Type B pancreatic cell (in vitro differentiated cells): ENCODE measurements at regions not wholly inside any gene's neighbourhood (a gene's known extent, or its start where the extent isn't known, plus 50 kb on each side); places are given as distances from the start of the nearest gene placed in this dataset.

Experiments
- DNase-seq: peaks from one replicate; pipeline ENCODE4 v3.0.0; 2021; ENCODE audit warnings: mixed read lengths; ENCODE audit not compliant: unreplicated experiment; ENCODE audit errors: extremely low spot score
- H3K27ac Mint-ChIP-seq: 2 replicates; pipeline ENCODE4 v1.8.0; 2021; ENCODE audit warnings: mild to moderate bottlenecking, mixed read lengths
- H3K27me3 Mint-ChIP-seq: 2 replicates; pipeline ENCODE4 v1.8.0; 2021; ENCODE audit warnings: mixed read lengths
- H3K36me3 Mint-ChIP-seq: 2 replicates; pipeline ENCODE4 v1.8.0; 2021; ENCODE audit warnings: mixed read lengths
- H3K4me1 Mint-ChIP-seq: one replicate; pipeline ENCODE4 v1.8.0; 2021; ENCODE audit warnings: mixed read lengths; ENCODE audit not compliant: unreplicated experiment
- H3K4me3 Mint-ChIP-seq: 2 replicates; pipeline ENCODE4 v1.8.0; 2021; ENCODE audit warnings: mild to moderate bottlenecking, mixed read lengths
- H3K9me3 Mint-ChIP-seq: 2 replicates; pipeline ENCODE4 v1.8.0; 2021; ENCODE audit warnings: mixed read lengths
- CTCF ChIP-seq: fragments of 200-600 bp; sonication (generic); conservative IDR thresholded peaks from 2 replicates; pipeline ENCODE4 v1.5.0; 2021; ENCODE audit warnings: antibody characterized with exemption, mild to moderate bottlenecking

- no peak for DNase-seq
- no peak overlapping the region for H3K27ac Mint-ChIP-seq
Measured at GRCh38 chr3:101155825-101156224, 162.6 kb upstream of the ABI3BP start.

GRCh38 chr3:101154401-101154800 lies 161.2 kb upstream of the ABI3BP start:
- Mint-ChIP-seq H3K27me3 (no peaks in the 10 kb centered on the region), H3K4me3 (no peak overlapping the region), H3K36me3 (no peaks in the 10 kb centered on the region), H3K27ac (no peak overlapping the region), H3K9me3 (no peaks in the 10 kb centered on the region), H3K4me1 (no peaks in the 10 kb centered on the region)
- no peak for DNase-seq
- TF ChIP-seq CTCF, result no peak

More at GRCh38 chr3:101155825-101156224, 162.6 kb upstream of the ABI3BP start:
- TF ChIP-seq CTCF, result no peak
- no peaks in the 10 kb centered on the region for H3K27me3 Mint-ChIP-seq
- H3K4me3 Mint-ChIP-seq, result no peak overlapping the region
- H3K9me3 Mint-ChIP-seq, result no peaks in the 10 kb centered on the region
- no peaks in the 10 kb centered on the region for H3K36me3 Mint-ChIP-seq
- H3K4me1 Mint-ChIP-seq, result no peaks in the 10 kb centered on the region

- no peak for TF ChIP-seq CTCF
- H3K4me1 Mint-ChIP-seq, result no peaks in the 10 kb centered on the region
- H3K9me3 Mint-ChIP-seq, result no peaks in the 10 kb centered on the region
- H3K27ac Mint-ChIP-seq, result no peak overlapping the region
- H3K27me3 Mint-ChIP-seq, result no peaks in the 10 kb centered on the region
- no peak for DNase-seq
- no peak overlapping the region for H3K4me3 Mint-ChIP-seq
- H3K36me3 Mint-ChIP-seq, result no peaks in the 10 kb centered on the region
Measured at GRCh38 chr3:101151286-101151913, 158.2 kb upstream of the ABI3BP start.

- Mint-ChIP-seq H3K4me3 (no peak overlapping the region), H3K27ac (no peak overlapping the region)
Measured at GRCh38 chr3:101150504-101150903, 157.3 kb upstream of the ABI3BP start.

GRCh38 chr3:101149707-101150106 lies 156.5 kb upstream of the ABI3BP start:
- no peak for TF ChIP-seq CTCF
- no peak for DNase-seq
- no peak overlapping the region for H3K4me3 Mint-ChIP-seq
- H3K4me1 Mint-ChIP-seq, result no peaks in the 10 kb centered on the region
- H3K27me3 Mint-ChIP-seq, result no peaks in the 10 kb centered on the region
- no peaks in the 10 kb centered on the region for H3K9me3 Mint-ChIP-seq
- no peak overlapping the region for H3K27ac Mint-ChIP-seq
- no peaks in the 10 kb centered on the region for H3K36me3 Mint-ChIP-seq

More at GRCh38 chr3:101150504-101150903, 157.3 kb upstream of the ABI3BP start:
- Mint-ChIP-seq H3K4me1 (no peaks in the 10 kb centered on the region), H3K27me3 (no peaks in the 10 kb centered on the region), H3K36me3 (no peaks in the 10 kb centered on the region), H3K9me3 (no peaks in the 10 kb centered on the region)
- no peak for TF ChIP-seq CTCF
- no peak for DNase-seq

GRCh38 chr3:101149251-101149650 lies 156.0 kb upstream of the ABI3BP start:
- no peaks in the 10 kb centered on the region for H3K36me3 Mint-ChIP-seq
- no peak for DNase-seq
- TF ChIP-seq CTCF, result no peak
- no peaks in the 10 kb centered on the region for H3K9me3 Mint-ChIP-seq
- no peak overlapping the region for H3K27ac Mint-ChIP-seq
- H3K4me1 Mint-ChIP-seq, result no peaks in the 10 kb centered on the region
- H3K27me3 Mint-ChIP-seq, result no peaks in the 10 kb centered on the region
- no peak overlapping the region for H3K4me3 Mint-ChIP-seq
